Stimulated activated CD4-positive, alpha-beta T cell treated with anti-CD3 and anti-CD28 coated beads, Interleukin-2, amount 100 ng/mL, for 4 hours (primary cell): ENCODE measurements at regions not wholly inside any gene's neighbourhood (a gene's known extent, or its start where the extent isn't known, plus 50 kb on each side); places are given as distances from the start of the nearest gene placed in this dataset.
"Not testable (repeated sequence)": the region's sequence is repeated elsewhere in the genome, so short reads cannot be mapped to it uniquely, and the experiment has no call there.

Experiments
- DNase-seq: peaks from one replicate; pipeline ENCODE4 v3.0.0-alpha.2; 2020; ENCODE audit warnings: low read depth

- no peak for DNase-seq
Measured at GRCh38 chr17:21517538-21518293, 141.6 kb downstream of the KCNJ12 start.

- DNase-seq: no peak
Measured at GRCh38 chr17:21522755-21523336, 146.7 kb downstream of the KCNJ12 start.

GRCh38 chr17:21523497-21524210, 147.5 kb downstream of the KCNJ12 start:
- DNase-seq: no peak

- no peak for DNase-seq
Measured at GRCh38 chr17:21524211-21524591, 148.0 kb downstream of the KCNJ12 start.

GRCh38 chr17:21525464-21526130, 149.4 kb downstream of the KCNJ12 start:
- DNase-seq: no peak

- no peak for DNase-seq
Measured at GRCh38 chr17:21528031-21528695, 152.0 kb downstream of the KCNJ12 start.

GRCh38 chr17:21530311-21530710, 154.2 kb downstream of the KCNJ12 start:
- DNase-seq: no peak

- DNase-seq: no peak
Measured at GRCh38 chr17:21530841-21531240, 154.7 kb downstream of the KCNJ12 start.

- no peak for DNase-seq
Measured at GRCh38 chr17:21532763-21533385, 156.7 kb downstream of the KCNJ12 start.

GRCh38 chr17:21535686-21536375, 156.5 kb upstream of the KCNJ18 start:
- DNase-seq: no peak

GRCh38 chr17:21537302-21537701, 155.0 kb upstream of the KCNJ18 start:
- no peak for DNase-seq

- no peak for DNase-seq
Measured at GRCh38 chr17:21538615-21539014, 153.7 kb upstream of the KCNJ18 start.

- no peak for DNase-seq
Measured at GRCh38 chr17:21539146-21539545, 153.2 kb upstream of the KCNJ18 start.

GRCh38 chr17:21540502-21540901, 151.8 kb upstream of the KCNJ18 start:
- no peak for DNase-seq

GRCh38 chr17:21542070-21542469, 150.3 kb upstream of the KCNJ18 start:
- DNase-seq: no peak

GRCh38 chr17:21542991-21543390, 149.3 kb upstream of the KCNJ18 start:
- no peak for DNase-seq

GRCh38 chr17:21545064-21545463, 147.3 kb upstream of the KCNJ18 start:
- DNase-seq: no peak

- no peak for DNase-seq
Measured at GRCh38 chr17:21548236-21548635, 144.1 kb upstream of the KCNJ18 start.

GRCh38 chr17:21549107-21549687, 143.1 kb upstream of the KCNJ18 start:
- no peak for DNase-seq

- DNase-seq: not testable (repeated sequence)
Measured at GRCh38 chr17:21550031-21550430, 142.3 kb upstream of the KCNJ18 start.
